Fibroblast of upper back skin (primary cell): ENCODE measurements at regions not wholly inside any gene's neighbourhood (a gene's known extent, or its start where the extent isn't known, plus 50 kb on each side); places are given as distances from the start of the nearest gene placed in this dataset.

Experiments
- DNase-seq: peaks from one replicate; pipeline ENCODE4 v3.0.0-alpha.2; 2013

DNA sequence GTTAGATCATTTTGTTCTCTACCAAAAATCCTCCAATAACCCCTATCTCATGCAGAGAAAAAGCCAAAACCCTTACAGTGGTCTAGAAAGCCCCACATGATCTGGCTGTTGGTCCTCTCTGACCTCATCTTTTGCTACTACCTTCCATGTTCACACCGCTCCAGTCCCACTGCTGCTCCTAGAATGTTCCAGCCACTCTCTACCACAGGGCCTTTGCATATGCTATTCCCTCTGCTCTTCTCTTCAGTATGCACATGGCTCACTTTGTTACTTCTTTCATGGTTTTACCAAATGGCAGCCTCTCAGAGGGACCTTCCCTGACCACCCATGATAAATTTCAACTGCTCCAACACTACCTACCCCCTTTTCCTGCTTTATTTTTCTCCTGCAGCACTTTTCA is 193.5 kb upstream of the CCDC150 start:
- DNase-seq: no peak

DNA sequence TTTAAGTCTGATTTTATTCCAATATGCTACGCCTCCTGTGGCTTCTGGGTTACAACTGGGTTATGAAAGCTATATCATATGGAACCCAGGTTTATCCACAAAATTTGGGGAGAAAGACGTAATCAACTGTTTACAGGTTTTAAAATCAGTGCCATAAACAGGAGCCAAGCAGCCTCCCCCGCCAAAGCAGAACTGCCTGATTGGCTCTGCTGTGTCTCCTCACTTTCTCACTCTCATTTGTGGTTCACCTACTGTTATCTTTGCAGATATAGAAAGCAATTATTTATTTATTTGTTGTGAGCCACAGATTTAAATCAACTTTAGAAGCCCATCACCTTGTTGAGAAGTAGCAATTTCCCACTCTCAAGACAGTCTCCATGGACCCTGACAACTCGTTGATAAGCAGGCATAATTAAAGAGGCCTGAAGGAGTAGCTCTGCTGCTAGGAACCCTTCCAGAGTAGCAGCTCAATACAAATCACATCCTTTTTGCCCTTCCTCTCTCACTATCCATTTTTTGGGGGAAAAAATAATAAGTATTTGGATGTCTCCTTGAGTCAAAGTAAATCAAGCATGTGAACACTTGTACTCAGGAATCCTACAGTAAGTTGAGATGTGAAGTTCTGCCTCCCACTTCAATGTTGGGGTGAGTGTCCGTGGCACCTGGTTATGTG is 191.0 kb upstream of the CCDC150 start:
- no peak for DNase-seq

DNA sequence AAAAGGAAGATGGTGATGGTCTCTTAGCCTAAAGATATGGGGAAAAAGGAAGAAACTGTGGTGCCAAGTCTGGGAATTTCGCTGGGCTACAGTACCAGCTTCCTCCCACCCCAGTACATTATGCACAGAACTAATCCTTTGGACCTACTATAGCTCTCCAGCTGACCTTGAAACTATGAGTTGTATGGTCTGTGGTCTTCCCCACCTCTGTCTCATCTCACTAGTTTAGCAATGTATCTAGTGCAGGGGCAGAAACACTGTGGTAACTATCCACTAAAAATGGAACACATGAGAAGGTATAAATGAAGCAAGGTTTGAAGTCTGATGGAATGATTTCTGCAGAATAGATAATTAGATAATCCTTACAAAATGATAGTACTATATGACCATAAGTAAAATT is 190.4 kb upstream of the CCDC150 start:
- DNase-seq: no peak

DNA sequence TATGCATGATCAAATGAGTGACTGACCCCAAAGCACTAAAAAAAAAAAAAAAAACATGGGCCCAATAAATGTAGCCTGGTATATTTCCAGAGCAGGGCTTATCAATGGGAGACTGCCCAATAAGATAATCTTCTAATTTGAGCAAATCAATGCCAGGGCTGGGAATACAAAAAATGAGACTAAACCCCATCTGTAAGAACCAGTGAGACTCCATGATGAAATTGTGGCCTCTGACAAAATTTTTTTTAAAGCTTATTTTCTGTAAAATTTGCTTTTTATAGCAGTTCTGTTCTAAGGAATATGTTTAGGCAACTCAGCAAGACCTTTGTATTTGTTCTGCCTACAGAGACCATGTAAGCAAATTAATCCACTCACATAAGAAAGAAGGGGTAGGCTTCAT is 186.8 kb upstream of the CCDC150 start:
- no peak for DNase-seq

DNA sequence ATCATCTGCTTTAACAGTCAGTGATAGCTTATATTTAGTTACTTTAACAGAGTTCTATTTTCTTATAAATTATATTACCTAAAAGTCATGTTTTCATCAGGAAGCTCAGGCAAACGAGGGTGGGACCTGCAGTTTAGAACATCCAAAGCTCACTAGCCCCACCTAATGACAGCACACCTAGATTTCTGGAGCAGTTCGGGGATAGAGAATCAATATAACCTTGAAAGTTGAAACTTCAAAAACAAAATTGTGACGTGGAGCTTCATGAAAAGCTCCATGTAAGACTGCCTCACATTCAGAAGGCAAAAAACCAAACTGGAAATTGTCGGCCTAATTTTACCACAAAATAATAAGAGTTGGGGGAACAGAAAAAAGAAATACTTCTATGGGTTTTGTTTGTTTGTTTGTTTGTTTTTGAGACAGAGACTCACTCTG is 185.9 kb upstream of the CCDC150 start:
- peak; percentile 69 for DNase-seq

DNA sequence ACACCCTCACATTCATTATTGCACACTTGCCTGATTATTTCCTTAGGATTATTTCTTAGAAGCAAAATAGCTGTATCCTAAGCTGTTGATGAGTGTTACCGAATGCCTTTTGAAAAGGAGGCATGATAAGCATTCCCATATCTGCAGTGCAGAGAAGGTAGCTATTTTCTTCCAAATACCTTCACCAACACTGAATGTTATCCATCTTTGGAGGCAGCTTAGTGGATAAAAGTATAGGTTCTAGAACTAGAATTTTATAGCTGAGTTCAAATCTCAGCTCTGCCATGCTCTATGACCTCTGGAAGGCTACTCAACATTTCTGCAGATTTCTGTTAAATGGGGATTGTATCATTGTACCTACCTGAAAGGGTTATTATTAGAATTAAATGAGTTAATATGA is 185.0 kb upstream of the CCDC150 start:
- DNase-seq: no peak

DNA sequence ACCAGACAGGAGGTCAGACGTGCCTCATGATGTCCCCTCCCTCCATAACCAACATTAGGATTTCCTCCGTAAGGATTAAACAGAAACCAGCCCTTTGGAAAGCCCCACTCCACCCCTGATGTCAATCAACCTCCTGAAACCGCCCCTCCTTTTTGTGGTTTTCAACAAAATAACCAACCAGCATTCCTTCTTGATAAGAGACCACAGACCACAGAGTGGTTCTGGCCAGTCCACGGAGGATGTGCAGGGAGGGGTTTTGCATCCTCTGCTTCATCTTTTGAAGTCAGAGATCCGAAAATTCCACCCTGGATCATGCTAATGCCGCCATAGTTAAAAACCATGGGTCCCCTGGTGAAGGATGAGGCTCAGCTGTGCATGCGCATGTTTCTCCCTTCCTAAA is 180.0 kb upstream of the CCDC150 start:
- DNase-seq: peak; percentile 57

DNA sequence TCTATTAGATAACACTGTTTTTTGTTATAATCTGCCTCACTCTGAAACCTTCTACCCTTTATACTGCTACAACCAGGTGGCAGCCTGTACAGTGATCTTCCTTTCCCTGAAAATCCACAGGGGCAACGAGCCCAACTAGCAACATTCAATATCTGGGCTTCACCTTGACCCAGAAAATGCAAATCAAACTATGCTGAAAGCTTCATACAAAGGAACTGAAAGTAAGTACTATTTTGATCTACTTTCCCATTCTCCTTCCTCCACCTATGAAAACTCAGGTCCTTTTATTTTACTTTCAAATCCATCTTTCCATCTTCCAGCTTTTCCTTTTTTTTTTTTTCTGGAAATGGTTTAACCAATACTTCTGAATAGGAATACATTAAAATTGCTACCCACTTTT is 175.8 kb upstream of the CCDC150 start:
- no peak for DNase-seq

DNA sequence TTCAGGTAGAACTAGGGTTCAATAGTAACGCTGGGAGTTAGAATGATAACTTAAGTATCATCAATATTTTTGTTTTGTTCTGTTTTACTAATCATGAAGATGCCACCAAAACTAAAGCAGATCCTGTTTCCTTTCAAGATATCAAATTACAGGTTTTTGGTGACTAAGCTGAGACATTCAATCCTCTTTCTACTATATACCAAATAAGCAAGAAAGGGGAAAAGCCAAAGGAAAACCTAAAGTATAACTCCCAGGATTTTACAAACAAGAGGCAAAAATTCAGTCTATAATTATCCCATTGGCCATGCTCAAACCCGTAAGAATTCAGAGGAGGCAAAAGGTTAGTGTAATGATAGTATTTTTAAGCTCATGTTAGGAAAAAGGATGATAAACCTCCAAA is 175.2 kb upstream of the CCDC150 start:
- DNase-seq: no peak

DNA sequence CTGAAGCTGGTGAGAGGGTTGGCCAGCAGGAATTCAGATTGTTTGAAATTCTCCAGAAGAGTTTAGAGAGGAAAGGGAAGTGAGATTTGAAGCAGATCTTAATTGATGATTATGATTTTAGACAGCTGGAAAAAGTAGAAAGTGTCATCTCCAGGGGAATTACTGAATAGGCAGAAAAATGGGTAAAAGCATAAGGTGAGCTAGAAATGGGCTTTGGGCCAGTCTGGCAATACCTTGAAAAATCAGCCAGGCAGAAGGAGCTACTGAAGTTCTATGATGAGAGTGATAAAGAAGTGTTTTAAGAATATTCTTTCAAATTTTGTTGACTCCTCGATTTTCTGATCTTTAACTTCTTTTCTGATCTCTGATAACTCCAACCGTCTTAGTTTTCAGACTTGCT is 172.9 kb upstream of the CCDC150 start:
- no peak for DNase-seq

DNA sequence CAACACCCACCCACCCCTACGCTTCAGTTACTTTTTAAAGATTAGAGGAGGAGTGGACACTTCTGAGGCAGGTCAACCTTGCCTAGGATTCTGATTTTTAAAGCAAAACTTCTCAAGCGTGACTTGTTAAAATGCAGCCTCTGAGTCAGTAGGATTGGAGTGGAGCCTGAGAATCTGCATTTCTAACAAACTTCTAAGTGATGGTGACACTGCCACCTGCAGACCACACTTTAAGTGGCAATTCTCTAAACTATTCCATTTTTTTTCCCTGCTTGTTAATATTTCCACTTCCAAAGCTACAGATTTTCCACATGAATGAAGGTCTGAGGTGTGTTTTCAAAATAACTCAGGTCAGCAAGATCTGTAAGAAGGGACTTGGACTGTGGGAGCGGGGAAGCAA is 171.1 kb upstream of the CCDC150 start:
- DNase-seq: no peak

DNA sequence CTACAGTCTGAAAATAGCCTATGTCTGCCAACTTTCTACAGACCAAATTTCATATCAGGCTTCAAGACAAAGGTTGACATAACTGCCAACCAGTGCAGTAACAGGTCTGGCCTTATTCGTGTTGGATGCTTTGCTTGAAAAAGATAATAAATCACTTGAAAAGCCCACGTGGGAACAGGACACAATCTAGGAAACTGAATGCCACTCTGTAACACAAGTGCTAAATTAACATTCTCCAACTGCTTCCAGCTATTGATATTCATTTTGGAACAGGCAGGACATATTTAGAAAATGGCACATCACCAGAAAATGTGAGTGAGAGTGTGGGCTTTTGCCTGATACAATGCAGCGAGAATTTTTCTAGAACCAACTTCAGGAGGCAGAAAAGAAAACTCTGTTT is 165.9 kb upstream of the CCDC150 start:
- no peak for DNase-seq

DNA sequence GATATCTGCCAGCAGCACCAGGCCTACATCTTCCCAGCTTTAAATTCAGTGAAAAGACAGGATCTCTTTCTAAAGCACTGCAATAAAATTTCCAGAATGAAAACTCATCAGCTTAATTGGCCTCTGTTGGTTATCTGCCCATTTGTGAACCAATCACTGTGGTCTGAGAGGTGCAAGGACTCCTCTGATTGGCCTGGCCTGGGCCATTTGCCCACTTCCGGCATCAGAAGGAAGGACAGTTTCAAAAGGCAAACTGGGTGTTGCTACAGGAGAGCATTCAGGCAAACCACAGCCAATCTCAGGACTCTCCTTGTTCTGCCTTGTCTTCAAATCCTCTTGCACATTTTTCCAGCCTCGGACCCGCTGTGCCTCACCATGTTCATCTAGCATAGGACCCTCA is 163.9 kb upstream of the CCDC150 start:
- no peak for DNase-seq

DNA sequence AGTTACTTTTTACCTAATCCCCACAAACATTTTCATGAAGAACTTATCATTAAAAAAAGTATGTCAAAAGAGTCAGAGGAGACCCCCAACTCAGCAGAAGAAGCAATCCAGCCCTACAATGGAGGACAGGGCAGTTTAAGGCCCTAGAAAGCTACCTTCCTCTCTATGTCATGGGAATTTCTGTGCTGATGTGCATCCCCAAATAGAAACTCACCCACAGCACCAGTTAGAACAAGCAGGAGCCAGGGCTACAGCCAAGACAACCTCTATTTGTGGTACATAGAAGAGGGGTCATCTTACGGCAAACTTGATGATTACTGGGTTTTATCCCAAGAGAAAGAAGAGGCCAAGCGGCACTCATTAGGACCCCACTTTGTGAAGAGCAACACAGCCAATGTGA is 160.9 kb upstream of the CCDC150 start:
- DNase-seq: no peak

DNA sequence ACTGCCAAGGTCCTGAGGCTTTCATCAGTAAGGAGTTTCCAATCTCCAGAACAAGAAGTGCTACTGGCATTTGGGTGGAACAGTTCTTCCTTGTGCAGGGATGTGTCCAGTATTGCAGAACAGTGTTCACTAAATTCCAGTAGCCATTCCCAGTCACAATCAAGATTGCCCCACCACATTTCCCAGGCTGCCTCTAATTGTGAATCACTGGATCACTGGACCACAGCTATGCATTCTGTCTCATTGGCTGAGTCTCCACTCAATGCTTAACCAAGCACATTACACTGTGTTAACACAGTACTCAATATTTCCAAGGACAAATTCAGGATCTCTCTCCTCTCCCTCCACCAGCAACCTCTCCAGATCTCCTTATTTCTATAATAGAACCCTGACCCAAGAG is 160.2 kb upstream of the CCDC150 start:
- peak; percentile 86 for DNase-seq

DNA sequence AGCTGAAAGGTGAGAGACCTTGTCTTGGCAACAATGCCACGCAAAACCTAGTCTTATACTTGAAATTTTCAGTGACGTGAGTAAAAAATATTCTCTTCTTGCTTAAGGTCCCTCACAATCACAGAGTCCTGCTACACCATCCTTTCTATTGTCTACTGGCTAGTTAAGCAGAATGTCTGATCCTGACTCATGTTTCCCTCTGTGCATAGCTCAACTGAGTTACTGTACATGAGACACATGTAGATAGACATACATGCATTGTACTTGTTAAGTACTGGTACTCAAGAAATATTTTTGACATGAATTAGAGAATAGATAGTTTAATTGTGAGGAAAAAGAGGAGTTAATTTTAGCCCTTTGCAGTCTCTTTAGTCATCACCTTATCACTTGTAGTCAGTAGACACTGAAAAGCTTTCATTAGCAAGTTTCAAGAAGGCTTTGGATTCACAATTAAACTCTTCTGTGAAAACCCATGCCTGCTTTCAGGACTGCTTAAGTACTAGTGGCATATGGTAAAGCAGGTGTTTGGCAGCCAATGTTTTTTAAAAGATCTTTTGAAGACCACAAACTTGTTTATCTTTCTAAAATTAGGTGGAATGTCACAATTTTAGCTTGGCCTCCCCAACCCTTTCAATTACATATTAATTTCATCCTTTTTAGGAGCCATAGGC is 158.7 kb upstream of the CCDC150 start:
- DNase-seq: peak; percentile 41

DNA sequence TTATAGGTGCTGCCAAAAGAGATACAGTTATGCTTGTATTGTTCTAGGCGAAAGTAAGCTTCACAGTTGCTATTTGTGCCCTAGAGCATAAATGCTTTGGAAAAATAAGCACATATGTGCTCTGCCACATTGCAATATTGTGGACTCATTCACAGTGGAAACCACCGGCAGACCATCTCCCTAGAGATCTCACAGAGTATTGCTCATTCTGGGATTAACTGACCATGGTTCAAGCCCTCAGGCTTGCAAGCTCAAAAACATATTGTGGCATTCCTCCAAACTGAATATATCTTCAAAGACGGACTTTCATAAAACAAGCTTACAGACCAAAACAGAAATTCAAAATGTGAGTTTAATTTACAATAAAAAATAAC is 158.2 kb upstream of the CCDC150 start:
- DNase-seq: peak; percentile 88

DNA sequence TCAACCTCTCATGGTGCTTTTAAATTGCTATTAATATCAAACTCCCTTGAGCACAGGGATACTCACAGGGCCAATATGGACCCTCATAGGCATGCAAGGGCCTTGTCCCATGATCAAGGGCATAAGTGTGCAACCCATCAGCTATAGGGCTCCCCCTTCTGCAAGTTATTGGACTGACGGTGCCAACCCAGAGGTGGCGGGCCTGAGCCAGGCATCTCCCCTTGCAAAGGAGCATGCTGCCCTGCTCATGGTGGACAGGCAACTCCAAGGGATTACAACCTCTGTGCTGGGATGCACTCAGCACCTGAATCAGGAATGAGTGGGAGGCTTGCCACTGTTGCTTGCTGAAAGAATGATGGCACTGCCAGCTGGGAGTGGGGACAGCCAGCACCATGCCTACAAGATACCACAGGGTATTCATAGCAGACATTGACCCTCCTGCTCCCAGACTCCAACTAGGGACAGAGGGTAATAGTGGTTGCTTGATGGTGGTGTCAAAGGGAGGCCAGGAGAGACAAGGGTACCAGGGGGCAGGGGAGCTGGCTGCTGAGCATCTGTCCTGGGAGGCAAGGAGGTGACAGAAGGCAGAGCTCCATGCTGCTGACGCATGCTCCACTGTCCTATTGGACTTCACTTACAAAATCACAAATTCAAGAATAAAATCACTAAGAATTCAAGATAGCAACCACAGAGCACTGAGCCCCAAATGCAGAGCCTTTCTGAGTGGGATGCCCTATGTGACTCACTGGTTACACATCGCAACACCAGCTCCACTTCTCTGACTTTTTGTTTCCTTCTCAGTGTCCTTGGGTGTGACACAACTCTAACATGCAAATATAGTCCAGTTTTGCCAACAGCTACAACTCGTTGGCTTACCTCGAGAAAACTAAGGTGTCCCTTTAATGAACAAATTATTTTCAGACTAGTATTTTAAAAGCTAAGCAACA is 157.1 kb upstream of the CCDC150 start:
- peak; percentile 37 for DNase-seq

DNA sequence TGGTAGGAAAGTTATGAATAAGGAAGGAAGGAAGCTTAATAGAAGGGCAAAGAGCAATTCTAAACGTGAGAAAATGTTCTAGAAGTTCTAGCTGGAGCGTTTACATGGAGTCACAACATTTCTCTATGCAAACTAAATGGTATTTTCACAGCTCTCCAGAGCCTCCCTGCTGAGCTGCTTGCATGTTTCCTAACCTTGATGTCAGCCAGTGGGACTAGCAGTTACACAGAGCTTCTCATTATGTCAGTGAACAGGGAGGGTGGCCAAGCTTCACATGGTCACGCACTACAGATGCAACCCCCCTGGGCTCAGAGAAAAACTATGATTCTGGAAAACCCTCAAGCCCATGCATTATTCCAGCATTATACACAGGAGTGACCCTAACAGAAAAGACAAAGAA is 153.4 kb upstream of the CCDC150 start:
- DNase-seq: peak; percentile 55

DNA sequence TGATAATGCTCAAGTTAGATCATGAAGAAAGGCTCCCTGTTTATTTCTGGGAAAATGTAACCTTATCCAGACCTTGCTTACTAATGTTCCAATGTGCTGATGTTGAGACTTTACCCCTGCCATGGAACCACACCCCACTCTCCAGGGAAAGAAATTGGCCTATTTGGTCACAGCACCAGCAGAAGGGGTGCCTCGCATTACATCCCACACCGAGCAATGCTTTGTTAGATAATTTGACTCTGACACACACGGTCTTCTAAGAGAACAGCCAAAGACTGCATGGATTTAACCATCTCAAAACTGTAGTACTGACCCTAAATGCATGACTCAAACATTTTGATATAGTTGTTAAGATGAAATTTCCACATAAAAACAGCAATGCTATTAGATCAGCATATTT is 152.1 kb upstream of the CCDC150 start:
- DNase-seq: peak; percentile 36

DNA sequence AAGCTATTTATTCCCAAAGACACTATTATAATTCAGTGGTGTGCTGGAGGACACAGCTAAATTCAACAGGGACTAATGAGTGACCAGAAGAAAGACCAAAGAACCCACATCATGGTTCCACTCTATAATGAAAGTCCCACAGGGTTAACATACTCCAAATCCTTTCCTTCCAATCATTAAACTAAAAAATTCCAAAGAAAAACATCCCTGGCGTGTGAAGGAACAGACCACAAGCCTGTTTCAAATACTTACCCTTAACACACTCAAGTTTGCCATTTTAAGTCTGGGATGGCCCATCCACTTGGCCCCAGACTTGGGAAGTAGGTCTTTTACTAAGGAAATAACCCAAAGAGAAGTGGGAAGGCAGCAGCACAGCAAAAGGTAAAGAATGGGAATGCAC is 150.1 kb upstream of the CCDC150 start:
- no peak for DNase-seq

DNA sequence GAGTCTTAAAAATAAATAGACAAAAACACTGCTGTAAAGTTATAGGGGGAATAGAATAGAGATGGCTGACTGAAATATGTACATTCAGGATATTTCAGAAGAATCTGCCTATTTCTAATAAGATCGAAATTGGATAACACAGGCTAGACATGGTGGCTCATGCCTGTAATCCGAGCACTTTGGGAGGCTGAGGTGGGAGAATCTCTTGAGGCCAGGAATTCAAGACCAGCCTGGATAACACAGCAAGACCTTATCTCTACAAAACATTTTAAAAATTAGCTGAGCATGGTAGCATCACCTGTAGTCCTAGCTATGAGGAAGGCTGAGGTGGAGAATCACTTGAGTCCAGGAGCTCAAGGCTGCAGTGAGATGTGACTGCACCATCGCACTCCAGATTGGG is 146.6 kb upstream of the CCDC150 start:
- DNase-seq: no peak

DNA sequence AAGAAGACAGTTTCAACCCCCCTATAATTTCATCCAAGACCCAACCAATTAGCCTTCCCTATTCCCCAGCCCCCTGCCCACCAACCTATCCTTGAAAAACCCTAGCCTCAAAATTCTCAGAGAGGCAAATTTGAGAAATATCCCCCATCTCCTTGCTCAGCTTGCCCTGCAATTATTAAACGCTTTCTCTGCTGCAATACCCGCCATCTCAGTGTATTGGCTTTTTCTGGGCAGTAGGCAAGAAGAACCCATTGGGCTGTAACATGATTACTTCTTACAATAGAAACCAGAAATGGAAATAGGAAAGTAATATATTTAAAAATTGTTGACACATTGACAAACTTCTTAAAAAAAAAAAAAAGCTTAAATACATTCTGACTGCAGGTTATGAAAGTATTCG is 140.6 kb upstream of the CCDC150 start:
- no peak for DNase-seq

DNA sequence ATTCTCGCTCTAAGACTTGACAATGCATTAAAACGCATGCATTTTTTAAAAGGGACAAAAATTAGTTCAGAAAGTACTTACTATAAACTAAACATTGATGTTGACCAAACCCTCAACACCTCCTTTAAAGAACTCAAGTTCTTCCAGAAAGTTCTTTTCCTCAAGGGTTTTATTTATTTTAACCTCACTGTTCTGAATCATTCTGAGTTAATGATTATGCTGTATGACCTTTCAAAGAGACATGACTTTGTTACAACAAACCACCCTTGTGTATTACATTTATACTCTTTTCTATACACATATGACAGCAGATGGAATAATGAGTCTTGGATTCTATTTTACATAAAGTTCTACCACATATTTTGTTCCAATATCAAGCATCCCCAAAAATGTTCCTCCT is 139.8 kb upstream of the CCDC150 start:
- DNase-seq: no peak
